ENCODE measurements at regions not wholly inside any gene's neighbourhood (a gene's known extent, or its start where the extent isn't known, plus 50 kb on each side); places are given as distances from the start of the nearest gene placed in this dataset.

GRCh38 chr15:99449514-99449913 lies 116.3 kb upstream of the MEF2A start:
- H3K9me2 ChIP-seq (replicated peaks; ENCODE audit: low read depth, low read length): no peaks in the 10 kb centered on the region
- H3K9ac ChIP-seq (ENCODE audit: low read depth, low read length, poor library complexity, severe bottlenecking): no peak overlapping the region
- H3K4me2 ChIP-seq (ENCODE audit: low read depth, low read length, poor library complexity, severe bottlenecking): no peak overlapping the region
- no peaks in the 10 kb centered on the region for H3K79me2 ChIP-seq (ENCODE audit: insufficient read depth, low read length)
- no peaks in the 10 kb centered on the region for H4K20me1 ChIP-seq (ENCODE audit: insufficient read depth, low read length, poor library complexity, severe bottlenecking)
- no peaks in the 10 kb centered on the region for H3F3A ChIP-seq (ENCODE audit: low read depth)
- no peaks in the 10 kb centered on the region for H3K27me3 ChIP-seq (ENCODE audit: insufficient read depth, low read length, poor library complexity, severe bottlenecking)
- no peaks in the 10 kb centered on the region for H3K36me3 ChIP-seq (ENCODE audit: insufficient read depth, low read length)
- peaks cover 2% of the 10 kb centered on the region for H3K4me1 ChIP-seq (ENCODE audit: insufficient read depth, low read length, poor library complexity, severe bottlenecking)
- no peak overlapping the region for H2AFZ ChIP-seq (ENCODE audit: low read length)
- H3K9me3 ChIP-seq (ENCODE audit: insufficient read depth, low read depth, low read length): no peaks in the 10 kb centered on the region
- no peak overlapping the region for H3K4me3 ChIP-seq (ENCODE audit: low read length, poor library complexity, severe bottlenecking)
- TF ChIP-seq CTCF (conservative IDR thresholded peaks at IDR 0.05; ENCODE audit: low read length) (no peak), EZH2phosphoT487 (IDR thresholded peaks at IDR 0.05; ENCODE audit: borderline replicate concordance) (no peak)

- H2AFZ ChIP-seq (ENCODE audit: low read length): no peak overlapping the region
- TF ChIP-seq EZH2phosphoT487 (IDR thresholded peaks at IDR 0.05; ENCODE audit: borderline replicate concordance): no peak
- H3K4me3 ChIP-seq (ENCODE audit: low read length, poor library complexity, severe bottlenecking): no peak overlapping the region
- no peak overlapping the region for H3K4me2 ChIP-seq (ENCODE audit: low read depth, low read length, poor library complexity, severe bottlenecking)
- H4K20me1 ChIP-seq (ENCODE audit: insufficient read depth, low read length, poor library complexity, severe bottlenecking): no peaks in the 10 kb centered on the region
- H3F3A ChIP-seq (ENCODE audit: low read depth): no peaks in the 10 kb centered on the region
- no peaks in the 10 kb centered on the region for H3K36me3 ChIP-seq (ENCODE audit: insufficient read depth, low read length)
- no peaks in the 10 kb centered on the region for H3K79me2 ChIP-seq (ENCODE audit: insufficient read depth, low read length)
- no peaks in the 10 kb centered on the region for H3K9me2 ChIP-seq (replicated peaks; ENCODE audit: low read depth, low read length)
- no peak overlapping the region for H3K9ac ChIP-seq (ENCODE audit: low read depth, low read length, poor library complexity, severe bottlenecking)
- H3K27me3 ChIP-seq (ENCODE audit: insufficient read depth, low read length, poor library complexity, severe bottlenecking): no peaks in the 10 kb centered on the region
- no peaks in the 10 kb centered on the region for H3K9me3 ChIP-seq (ENCODE audit: insufficient read depth, low read depth, low read length)
- no peaks in the 10 kb centered on the region for H3K4me1 ChIP-seq (ENCODE audit: insufficient read depth, low read length, poor library complexity, severe bottlenecking)
Observed at GRCh38 chr15:99450896-99451358, 114.9 kb upstream of the MEF2A start.

- H3K4me3 ChIP-seq (ENCODE audit: low read length, poor library complexity, severe bottlenecking): no peak overlapping the region
Observed at GRCh38 chr15:99451484-99451883, 114.3 kb upstream of the MEF2A start.

More at GRCh38 chr15:99451484-99451883, 114.3 kb upstream of the MEF2A start:
- no peaks in the 10 kb centered on the region for H3F3A ChIP-seq (ENCODE audit: low read depth)
- no peak overlapping the region for H2AFZ ChIP-seq (ENCODE audit: low read length)
- H3K9me3 ChIP-seq (ENCODE audit: insufficient read depth, low read depth, low read length): no peaks in the 10 kb centered on the region
- TF ChIP-seq CTCF (conservative IDR thresholded peaks at IDR 0.05; ENCODE audit: low read length) (no peak), EZH2phosphoT487 (IDR thresholded peaks at IDR 0.05; ENCODE audit: borderline replicate concordance) (no peak)
- H3K9me2 ChIP-seq (replicated peaks; ENCODE audit: low read depth, low read length): no peaks in the 10 kb centered on the region
- H3K4me2 ChIP-seq (ENCODE audit: low read depth, low read length, poor library complexity, severe bottlenecking): no peak overlapping the region
- H4K20me1 ChIP-seq (ENCODE audit: insufficient read depth, low read length, poor library complexity, severe bottlenecking): no peaks in the 10 kb centered on the region
- H3K36me3 ChIP-seq (ENCODE audit: insufficient read depth, low read length): no peaks in the 10 kb centered on the region
- no peaks in the 10 kb centered on the region for H3K4me1 ChIP-seq (ENCODE audit: insufficient read depth, low read length, poor library complexity, severe bottlenecking)
- H3K9ac ChIP-seq (ENCODE audit: low read depth, low read length, poor library complexity, severe bottlenecking): no peak overlapping the region
- H3K27me3 ChIP-seq (ENCODE audit: insufficient read depth, low read length, poor library complexity, severe bottlenecking): no peaks in the 10 kb centered on the region
- H3K79me2 ChIP-seq (ENCODE audit: insufficient read depth, low read length): no peaks in the 10 kb centered on the region
